ENCODE measurements at regions not wholly inside any gene's neighbourhood (a gene's known extent, or its start where the extent isn't known, plus 50 kb on each side); places are given as distances from the start of the nearest gene placed in this dataset.

- 79 to 80% methylated on average over 3 of the region's 3 CpGs for WGBS, 2 experiments (ENCODE audit: insufficient coverage in 2 of 2)
- Histone ChIP-seq H3K9me3 (ENCODE audit: control insufficient read depth, low read length) (peaks cover 12% of the 10 kb centered on the region), H3K4me1 (ENCODE audit: control insufficient read depth, insufficient read depth, low read length, poor library complexity, severe bottlenecking) (peaks cover 7% of the 10 kb centered on the region), H3K27ac (ENCODE audit: low read depth, low read length, severe bottlenecking) (no peak overlapping the region), H3K4me3 (ENCODE audit: extremely low read depth, insufficient read depth, low read length, poor library complexity, severe bottlenecking) (no peak overlapping the region), H3K36me3 (ENCODE audit: control insufficient read depth, insufficient read depth, low read length) (no peaks in the 10 kb centered on the region)
These were observed 50.7 kb upstream of the BHLHE23 start for GRCh38 chr20:63057171-63058117.

- Histone ChIP-seq H3K4me3 (ENCODE audit: extremely low read depth, insufficient read depth, low read length, poor library complexity, severe bottlenecking) (no peak overlapping the region), H3K27ac (ENCODE audit: low read depth, low read length, severe bottlenecking) (no peak overlapping the region), H3K4me1 (ENCODE audit: control insufficient read depth, insufficient read depth, low read length, poor library complexity, severe bottlenecking) (peaks cover 7% of the 10 kb centered on the region), H3K9me3 (ENCODE audit: control insufficient read depth, low read length) (peaks cover 9% of the 10 kb centered on the region), H3K36me3 (ENCODE audit: control insufficient read depth, insufficient read depth, low read length) (no peaks in the 10 kb centered on the region)
- WGBS, 2 experiments (ENCODE audit: insufficient coverage in 2 of 2) = 12 to 17% methylated on average over 26 to 32 of the region's 39 CpGs
These were observed 49.7 kb upstream of the BHLHE23 start for GRCh38 chr20:63056236-63057170.

Data from mesodermal cell (in vitro differentiated cells).